Activated naive CD4-positive, alpha-beta T cell treated with anti-CD3 and anti-CD28 coated beads for 36 hours (primary cell): ENCODE measurements at regions not wholly inside any gene's neighbourhood (a gene's known extent, or its start where the extent isn't known, plus 50 kb on each side); places are given as distances from the start of the nearest gene placed in this dataset.

ENCODE experiments used
- CTCF ChIA-PET: fragments of 350-600 bp; sonication (Branson Sonifier 250); formaldehyde crosslinking; loops from one replicate; lab custom pipeline; 2021; ENCODE audit warnings: antibody characterized with exemption; lab: Charles Lee
- DNase-seq: peaks from one replicate; pipeline ENCODE4 v3.0.0-alpha.2; 2020
- H3K27ac Mint-ChIP-seq: one replicate; pipeline ENCODE4 v1.8.0; 2021; ENCODE audit warnings: mild to moderate bottlenecking, mixed read lengths
- H3K27me3 Mint-ChIP-seq: one replicate; pipeline ENCODE4 v1.8.0; 2021; ENCODE audit warnings: low read depth, mixed read lengths
- H3K36me3 Mint-ChIP-seq: one replicate; pipeline ENCODE4 v1.8.0; 2021; ENCODE audit warnings: low read depth, mixed read lengths
- H3K4me1 Mint-ChIP-seq: one replicate; pipeline ENCODE4 v1.8.0; 2021; ENCODE audit warnings: low read depth, mixed read lengths
- H3K4me3 Mint-ChIP-seq: one replicate; pipeline ENCODE4 v1.8.0; 2021; ENCODE audit warnings: mild to moderate bottlenecking, moderate library complexity, mixed read lengths
- H3K9me3 Mint-ChIP-seq: one replicate; pipeline ENCODE4 v1.8.0; 2021; ENCODE audit warnings: mixed read lengths
- intact Hi-C: fragments of 100-400 bp; cut with micrococcal nuclease; formaldehyde crosslinking; loops from one replicate; pipeline ENCODE4 v1.15.1; 2023

- Mint-ChIP-seq H3K27me3 (peaks cover 3% of the 10 kb centered on the region), H3K27ac (no peak overlapping the region), H3K9me3 (no peaks in the 10 kb centered on the region), H3K36me3 (no peaks in the 10 kb centered on the region), H3K4me1 (no peaks in the 10 kb centered on the region), H3K4me3 (no peak overlapping the region)
- peak; percentile 53 for DNase-seq
- intact Hi-C loops, result loop anchor here (1.0 to 2.0 kb wide), 4 partner anchors 75 to 360 kb away; no protein-coding TSS in a partner anchor
- CTCF ChIA-PET, result interaction anchor here (0.6 to 5.5 kb wide), 37 partner anchors 8 to 995 kb away, joined by 3 to 76 read pairs (median 5); partner anchors contain the start of gene ANGEL1
Observed at GRCh38 chr14:76710056-76711010, 50.9 kb upstream of the VASH1 start.
